Liver (tissue), 7 donors: ENCODE measurements at regions not wholly inside any gene's neighbourhood (a gene's known extent, or its start where the extent isn't known, plus 50 kb on each side); places are given as distances from the start of the nearest gene placed in this dataset.

Experiments used
- DNase-seq: peaks from one replicate; pipeline ENCODE4 v3.0.0-alpha.2; 2017; ENCODE audit warnings: low spot score
- H3K27ac ChIP-seq, 2 donors: one replicate each; pipeline ENCODE4 v1.7.0; 2013; ENCODE audit warnings: inconsistent platforms in 2 of 2, low read length in 2 of 2, control low read depth in 1 of 2, low read depth in 1 of 2, mild to moderate bottlenecking in 1 of 2
- H3K27me3 ChIP-seq, 4 donors: one replicate each; pipeline versions ENCODE4 v1.6.1 to v1.7.0; 2013; ENCODE audit warnings: low read length in 3 of 4, inconsistent platforms in 1 of 4, mild to moderate bottlenecking in 1 of 4, moderate library complexity in 1 of 4; ENCODE audit not compliant: control insufficient read depth in 4 of 4, insufficient read depth in 4 of 4
- H3K36me3 ChIP-seq, 4 donors: one replicate each; pipeline versions ENCODE4 v1.6.1 to v1.7.0; 2013; ENCODE audit warnings: low read length in 3 of 4, mild to moderate bottlenecking in 3 of 4, low read depth in 1 of 4, moderate library complexity in 1 of 4; ENCODE audit not compliant: control insufficient read depth in 4 of 4, insufficient read depth in 3 of 4
- H3K4me1 ChIP-seq, 4 donors: one replicate each; pipeline versions ENCODE4 v1.6.1 to v1.7.0; 2013; ENCODE audit warnings: low read length in 3 of 4, mild to moderate bottlenecking in 3 of 4, moderate library complexity in 1 of 4; ENCODE audit not compliant: control insufficient read depth in 4 of 4, insufficient read depth in 4 of 4
- H3K4me3 ChIP-seq, 3 donors: one replicate each; pipeline versions ENCODE4 v1.6.1 to v1.7.0; 2013; ENCODE audit warnings: low read length in 3 of 3, control low read depth in 1 of 3, low read depth in 1 of 3, mild to moderate bottlenecking in 1 of 3
- H3K9ac ChIP-seq, 2 donors: one replicate each; pipeline ENCODE4 v1.7.0; 2013; ENCODE audit warnings: low read length in 2 of 2, mild to moderate bottlenecking in 2 of 2, moderate library complexity in 2 of 2, control low read depth in 1 of 2, low read depth in 1 of 2
- H3K9me3 ChIP-seq, 4 donors: one replicate each; pipeline versions ENCODE4 v1.6.1 to v1.7.0; 2013; ENCODE audit warnings: low read length in 3 of 4; ENCODE audit not compliant: control insufficient read depth in 4 of 4
- FOXA2 ChIP-seq: IDR thresholded peaks from 2 replicates; pipeline ENCODE4 v1.6.1; 2016; ENCODE audit warnings: antibody characterized with exemption
- HNF4G ChIP-seq: IDR thresholded peaks from 2 replicates; pipeline ENCODE4 v1.6.1; 2016; ENCODE audit warnings: antibody characterized with exemption
- JUND ChIP-seq, 2 donors: IDR thresholded peaks; 2 replicates each; pipeline ENCODE4 v1.6.1; 2016; ENCODE audit warnings: antibody characterized with exemption in 2 of 2
- NR2F2 ChIP-seq: IDR thresholded peaks from 2 replicates; pipeline ENCODE4 v1.6.1; 2016; ENCODE audit warnings: antibody characterized with exemption
- RAD21 ChIP-seq, 2 donors: IDR thresholded peaks; 2 replicates each; pipeline ENCODE4 v1.6.1; 2016; ENCODE audit warnings: antibody characterized with exemption in 2 of 2, mild to moderate bottlenecking in 2 of 2
- WGBS: extraction: QIAGEN DNeasy Blood & Tissue Kit; methylation state at CpG from one replicate; pipeline ENCODE4 v1.1.7; 2013; 5-methylcytosine and 5-hydroxymethylcytosine counted together
- TF ChIP-seq, protein P1 (sequence below): IDR thresholded peaks from 2 replicates; pipeline ENCODE4 v1.6.1; 2016; ENCODE audit warnings: antibody characterized with exemption, mild to moderate bottlenecking
- donor health status: healthy.
- donor health status: healthy.
- donor health status: healthy.
- donor health status: healthy.

- no peak overlapping the region for H3K9ac ChIP-seq
- H3K27ac ChIP-seq = no peak overlapping the region
- no peak for DNase-seq
- H3K4me1 ChIP-seq = no peaks in the 10 kb centered on the region
- no peaks in the 10 kb centered on the region for H3K9me3 ChIP-seq
- WGBS = 91% methylated on average over 4 of the region's 4 CpGs
- no peaks in the 10 kb centered on the region for H3K36me3 ChIP-seq
- H3K4me3 ChIP-seq = no peak overlapping the region
- no peak for TF ChIP-seq RAD21 (IDR thresholded peaks at IDR 0.05)
- no peak for TF ChIP-seq JUND (IDR thresholded peaks at IDR 0.05)
- no peak for TF ChIP-seq NR2F2
- TF ChIP-seq FOXA2 = no peak
- H3K27me3 ChIP-seq = no peaks in the 10 kb centered on the region
Measured at GRCh38 chr5:36435516-36435915, 133.8 kb upstream of the RANBP3L start.

DNA sequence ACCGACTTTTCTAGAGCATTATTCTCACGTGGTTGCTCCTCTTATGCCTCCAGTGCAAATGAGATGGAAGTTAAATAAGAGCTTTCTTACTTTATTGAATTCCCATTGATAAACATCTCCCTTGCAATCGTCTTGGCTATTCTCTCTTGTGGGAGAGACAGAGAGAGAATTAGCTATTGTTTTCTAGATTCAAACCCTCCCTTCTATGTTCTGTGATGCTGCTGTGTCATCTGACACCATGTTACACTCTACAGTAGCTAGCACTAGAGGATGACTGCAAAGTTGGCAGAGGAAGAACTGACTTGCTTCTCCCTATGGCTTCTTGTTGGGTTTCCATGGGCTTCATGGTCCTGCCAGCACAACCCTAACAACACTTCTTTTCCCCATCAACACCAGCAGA is 134.6 kb upstream of the RANBP3L start:
- Histone ChIP-seq H3K9ac (no peak overlapping the region), H3K9me3 (no peaks in the 10 kb centered on the region), H3K36me3 (no peaks in the 10 kb centered on the region), H3K27ac (no peak overlapping the region), H3K4me3 (no peak overlapping the region), H3K4me1 (no peaks in the 10 kb centered on the region), H3K27me3 (no peaks in the 10 kb centered on the region)
- DNase-seq = no peak
- WGBS = 62% methylated on average over 3 of the region's 3 CpGs
- TF ChIP-seq HNF4G = no peak
- TF ChIP-seq, protein P1, sequence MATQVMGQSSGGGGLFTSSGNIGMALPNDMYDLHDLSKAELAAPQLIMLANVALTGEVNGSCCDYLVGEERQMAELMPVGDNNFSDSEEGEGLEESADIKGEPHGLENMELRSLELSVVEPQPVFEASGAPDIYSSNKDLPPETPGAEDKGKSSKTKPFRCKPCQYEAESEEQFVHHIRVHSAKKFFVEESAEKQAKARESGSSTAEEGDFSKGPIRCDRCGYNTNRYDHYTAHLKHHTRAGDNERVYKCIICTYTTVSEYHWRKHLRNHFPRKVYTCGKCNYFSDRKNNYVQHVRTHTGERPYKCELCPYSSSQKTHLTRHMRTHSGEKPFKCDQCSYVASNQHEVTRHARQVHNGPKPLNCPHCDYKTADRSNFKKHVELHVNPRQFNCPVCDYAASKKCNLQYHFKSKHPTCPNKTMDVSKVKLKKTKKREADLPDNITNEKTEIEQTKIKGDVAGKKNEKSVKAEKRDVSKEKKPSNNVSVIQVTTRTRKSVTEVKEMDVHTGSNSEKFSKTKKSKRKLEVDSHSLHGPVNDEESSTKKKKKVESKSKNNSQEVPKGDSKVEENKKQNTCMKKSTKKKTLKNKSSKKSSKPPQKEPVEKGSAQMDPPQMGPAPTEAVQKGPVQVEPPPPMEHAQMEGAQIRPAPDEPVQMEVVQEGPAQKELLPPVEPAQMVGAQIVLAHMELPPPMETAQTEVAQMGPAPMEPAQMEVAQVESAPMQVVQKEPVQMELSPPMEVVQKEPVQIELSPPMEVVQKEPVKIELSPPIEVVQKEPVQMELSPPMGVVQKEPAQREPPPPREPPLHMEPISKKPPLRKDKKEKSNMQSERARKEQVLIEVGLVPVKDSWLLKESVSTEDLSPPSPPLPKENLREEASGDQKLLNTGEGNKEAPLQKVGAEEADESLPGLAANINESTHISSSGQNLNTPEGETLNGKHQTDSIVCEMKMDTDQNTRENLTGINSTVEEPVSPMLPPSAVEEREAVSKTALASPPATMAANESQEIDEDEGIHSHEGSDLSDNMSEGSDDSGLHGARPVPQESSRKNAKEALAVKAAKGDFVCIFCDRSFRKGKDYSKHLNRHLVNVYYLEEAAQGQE = no peak

DNA sequence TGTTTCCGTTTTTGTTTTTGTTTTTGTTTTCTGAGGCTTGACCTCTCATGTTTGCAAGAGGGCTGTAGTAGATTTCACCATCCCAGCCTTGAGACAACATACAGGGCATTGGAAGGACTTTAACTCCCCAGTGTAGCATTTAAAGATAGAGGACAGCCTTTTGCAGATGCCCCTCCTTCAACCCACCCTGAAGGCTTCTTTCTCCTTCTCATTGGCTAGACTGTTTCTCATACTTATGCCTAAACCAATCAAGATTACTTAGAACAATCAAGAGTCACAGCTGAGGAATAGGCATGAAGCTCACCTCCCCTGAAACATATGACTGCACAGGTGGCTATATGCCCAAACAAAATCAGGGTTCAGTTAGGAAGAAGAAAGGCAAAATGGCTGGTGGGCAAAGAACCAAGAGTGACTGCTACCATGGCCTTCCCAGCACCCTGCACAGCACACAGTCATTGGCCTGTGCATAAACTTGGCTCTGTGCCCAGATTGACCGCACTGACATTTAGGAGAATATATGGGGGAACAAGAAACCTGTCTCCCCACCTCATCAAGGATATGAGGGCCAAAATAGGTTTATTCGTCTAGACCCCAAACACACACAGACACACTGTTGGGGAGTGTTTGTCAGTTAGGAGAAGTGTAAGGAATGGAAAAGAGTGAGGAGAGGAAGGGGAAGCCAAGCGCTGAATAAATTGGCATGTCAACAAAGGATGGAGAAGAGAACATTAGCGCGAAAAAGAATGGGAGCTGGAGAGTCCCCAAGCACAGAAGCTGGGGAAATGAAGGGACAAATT is 137.3 kb upstream of the RANBP3L start:
- 87% methylated on average over 6 of the region's 6 CpGs for WGBS
- Histone ChIP-seq H3K4me3 (no peak overlapping the region), H3K9me3 (no peaks in the 10 kb centered on the region), H3K27ac (no peak overlapping the region), H3K27me3 (no peaks in the 10 kb centered on the region), H3K36me3 (no peaks in the 10 kb centered on the region), H3K9ac (no peak overlapping the region), H3K4me1 (no peaks in the 10 kb centered on the region)
- TF ChIP-seq, protein P1 = no peak
- TF ChIP-seq RAD21 (IDR thresholded peaks at IDR 0.05) = no peak
- no peak for DNase-seq
